RPMI8226 (cell line): ENCODE measurements at regions not wholly inside any gene's neighbourhood (a gene's known extent, or its start where the extent isn't known, plus 50 kb on each side); places are given as distances from the start of the nearest gene placed in this dataset.

Experiments
- DNase-seq: peaks from one replicate; pipeline ENCODE4 v3.0.0-alpha.2; 2015

- no peak for DNase-seq
Observed at GRCh38 chr11:27761356-27761755, 61.1 kb upstream of the BDNF start.

- DNase-seq: no peak
Observed at GRCh38 chr11:27757953-27758352, 57.7 kb upstream of the BDNF start.

GRCh38 chr11:27754035-27755017, 54.1 kb upstream of the BDNF start:
- DNase-seq: no peak
